Thyroid gland (tissue), 4 donors: ENCODE measurements at regions not wholly inside any gene's neighbourhood (a gene's known extent, or its start where the extent isn't known, plus 50 kb on each side); places are given as distances from the start of the nearest gene placed in this dataset.

ENCODE experiments used
- POLR2A ChIP-seq, 2 donors: fragments of 450-650 bp; IDR thresholded peaks; one replicate each; pipeline ENCODE4 v1.6.1; 2017; ENCODE audit warnings: antibody characterized with exemption in 2 of 2, mild to moderate bottlenecking in 2 of 2, moderate library complexity in 1 of 2
- TF ChIP-seq, protein P1 (sequence below), 6 experiments: fragments of 200-600 bp in 3 of 6; fragments of 450-650 bp in 3 of 6; sonication (generic) in 3 of 6; IDR thresholded peaks; one replicate each; pipeline ENCODE4 v1.5.1; 2016 to 2019; ENCODE audit warnings: antibody characterized with exemption in 6 of 6, mild to moderate bottlenecking in 2 of 6, inconsistent platforms in 1 of 6, moderate library complexity in 1 of 6

DNA sequence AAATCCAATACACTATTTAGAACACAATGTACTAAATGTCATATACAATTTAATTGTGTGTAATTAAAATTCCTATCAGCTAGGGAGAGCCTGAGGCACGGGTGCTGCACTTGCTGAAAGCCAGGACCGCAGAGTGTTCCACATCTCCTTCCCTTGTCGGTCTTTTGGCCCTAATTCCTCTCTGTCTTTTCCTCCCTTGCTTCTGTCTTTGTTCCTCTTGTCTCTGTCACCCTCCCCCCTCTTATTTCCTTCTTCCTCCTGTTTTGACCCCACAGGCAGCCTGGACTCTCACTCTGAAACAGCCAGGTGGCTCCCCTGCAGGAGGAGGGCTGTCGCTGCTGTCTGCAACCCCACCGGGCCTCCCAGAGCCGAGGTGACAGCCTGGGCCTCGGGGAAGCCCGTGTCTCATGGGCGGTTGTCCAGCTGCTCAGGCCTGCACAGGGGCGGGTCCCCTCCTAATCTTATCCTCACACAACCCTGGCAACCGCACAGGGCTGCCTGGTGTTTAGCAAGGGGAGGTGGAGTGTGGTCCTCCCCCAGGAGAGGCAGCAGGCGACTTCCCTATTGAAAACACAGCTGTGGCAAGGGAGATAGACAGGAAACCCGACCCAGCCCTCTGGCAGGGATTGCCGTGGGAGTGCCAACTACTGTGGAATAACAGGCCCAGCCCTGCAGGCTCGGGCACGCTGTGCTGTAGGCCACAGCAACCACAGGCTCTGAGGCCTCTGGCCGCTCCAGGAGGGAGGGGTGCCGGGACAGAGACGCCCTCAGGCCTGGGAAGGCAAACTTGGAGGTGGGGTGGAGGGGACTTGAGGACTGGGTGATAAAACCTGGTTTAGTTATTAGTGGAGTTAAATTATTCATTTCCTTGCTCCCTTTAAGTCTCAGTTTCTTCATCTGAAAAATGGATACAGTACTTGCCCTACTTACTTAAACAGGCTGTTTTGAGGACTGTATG is 68.8 kb upstream of the WDR26 start:
- TF ChIP-seq, protein P1, sequence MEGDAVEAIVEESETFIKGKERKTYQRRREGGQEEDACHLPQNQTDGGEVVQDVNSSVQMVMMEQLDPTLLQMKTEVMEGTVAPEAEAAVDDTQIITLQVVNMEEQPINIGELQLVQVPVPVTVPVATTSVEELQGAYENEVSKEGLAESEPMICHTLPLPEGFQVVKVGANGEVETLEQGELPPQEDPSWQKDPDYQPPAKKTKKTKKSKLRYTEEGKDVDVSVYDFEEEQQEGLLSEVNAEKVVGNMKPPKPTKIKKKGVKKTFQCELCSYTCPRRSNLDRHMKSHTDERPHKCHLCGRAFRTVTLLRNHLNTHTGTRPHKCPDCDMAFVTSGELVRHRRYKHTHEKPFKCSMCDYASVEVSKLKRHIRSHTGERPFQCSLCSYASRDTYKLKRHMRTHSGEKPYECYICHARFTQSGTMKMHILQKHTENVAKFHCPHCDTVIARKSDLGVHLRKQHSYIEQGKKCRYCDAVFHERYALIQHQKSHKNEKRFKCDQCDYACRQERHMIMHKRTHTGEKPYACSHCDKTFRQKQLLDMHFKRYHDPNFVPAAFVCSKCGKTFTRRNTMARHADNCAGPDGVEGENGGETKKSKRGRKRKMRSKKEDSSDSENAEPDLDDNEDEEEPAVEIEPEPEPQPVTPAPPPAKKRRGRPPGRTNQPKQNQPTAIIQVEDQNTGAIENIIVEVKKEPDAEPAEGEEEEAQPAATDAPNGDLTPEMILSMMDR (IDR thresholded peaks at IDR 0.05) = peak in 2 of 6 experiments; percentile 20 to 28
- peak in 1 of 2 donors; percentile 28 for TF ChIP-seq POLR2A (IDR thresholded peaks at IDR 0.05)
